ENCODE measurements at regions not wholly inside any gene's neighbourhood (a gene's known extent, or its start where the extent isn't known, plus 50 kb on each side); places are given as distances from the start of the nearest gene placed in this dataset.

- no peak for DNase-seq
Observed at GRCh38 chr3:55218577-55218976, 268.5 kb downstream of the WNT5A start.

GRCh38 chr3:55207744-55208143 lies 279.4 kb downstream of the WNT5A start:
- no peak for DNase-seq

- no peak for DNase-seq
Observed at GRCh38 chr3:55205990-55206389, 278.1 kb upstream of the LRTM1 start.

- no peak for DNase-seq
Observed at GRCh38 chr3:55204417-55204816, 276.6 kb upstream of the LRTM1 start.

- no peak for DNase-seq
Observed at GRCh38 chr3:55203546-55203945, 275.7 kb upstream of the LRTM1 start.

- DNase-seq: no peak
Observed at GRCh38 chr3:55203006-55203405, 275.1 kb upstream of the LRTM1 start.

GRCh38 chr3:55202326-55202725 lies 274.5 kb upstream of the LRTM1 start:
- DNase-seq: no peak

GRCh38 chr3:55201779-55202178 lies 273.9 kb upstream of the LRTM1 start:
- DNase-seq: no peak

- no peak for DNase-seq
Observed at GRCh38 chr3:55200906-55201305, 273.0 kb upstream of the LRTM1 start.

- no peak for DNase-seq
Observed at GRCh38 chr3:55198554-55198953, 270.7 kb upstream of the LRTM1 start.

- no peak for DNase-seq
Observed at GRCh38 chr3:55197021-55197420, 269.2 kb upstream of the LRTM1 start.

- no peak for DNase-seq
Observed at GRCh38 chr3:55196495-55196894, 268.6 kb upstream of the LRTM1 start.

- no peak for DNase-seq
Observed at GRCh38 chr3:55194376-55194775, 266.5 kb upstream of the LRTM1 start.

GRCh38 chr3:55191911-55192775 lies 264.3 kb upstream of the LRTM1 start:
- DNase-seq: no peak

GRCh38 chr3:55190331-55190730 lies 262.5 kb upstream of the LRTM1 start:
- DNase-seq: no peak

GRCh38 chr3:55189359-55189801 lies 261.5 kb upstream of the LRTM1 start:
- DNase-seq: no peak

GRCh38 chr3:55185380-55185779 lies 257.5 kb upstream of the LRTM1 start:
- no peak for DNase-seq

- no peak for DNase-seq
Observed at GRCh38 chr3:55183201-55183600, 255.3 kb upstream of the LRTM1 start.

- no peak for DNase-seq
Observed at GRCh38 chr3:55180936-55181535, 253.2 kb upstream of the LRTM1 start.

GRCh38 chr3:55180161-55180560 lies 252.3 kb upstream of the LRTM1 start:
- no peak for DNase-seq

GRCh38 chr3:55178336-55178735 lies 250.5 kb upstream of the LRTM1 start:
- no peak for DNase-seq

GRCh38 chr3:55177749-55178148 lies 249.9 kb upstream of the LRTM1 start:
- DNase-seq: no peak

GRCh38 chr3:55175423-55175822 lies 247.6 kb upstream of the LRTM1 start:
- DNase-seq: no peak

- DNase-seq: no peak
Observed at GRCh38 chr3:55174747-55175146, 246.9 kb upstream of the LRTM1 start.

GRCh38 chr3:55173504-55173903 lies 245.6 kb upstream of the LRTM1 start:
- DNase-seq: no peak
